GM21723 (cell line): ENCODE measurements at regions not wholly inside any gene's neighbourhood (a gene's known extent, or its start where the extent isn't known, plus 50 kb on each side); places are given as distances from the start of the nearest gene placed in this dataset.
"Not testable (repeated sequence)": the region's sequence is repeated elsewhere in the genome, so short reads cannot be mapped to it uniquely, and the experiment has no call there.

Experiments used
- ATAC-seq: cut with Tn5 transposase; IDR thresholded peaks from one replicate; pipeline ENCODE4 v1.9.1; 2021; ENCODE audit warnings: mild to moderate bottlenecking, moderate library complexity; ENCODE audit not compliant: unreplicated experiment

DNA sequence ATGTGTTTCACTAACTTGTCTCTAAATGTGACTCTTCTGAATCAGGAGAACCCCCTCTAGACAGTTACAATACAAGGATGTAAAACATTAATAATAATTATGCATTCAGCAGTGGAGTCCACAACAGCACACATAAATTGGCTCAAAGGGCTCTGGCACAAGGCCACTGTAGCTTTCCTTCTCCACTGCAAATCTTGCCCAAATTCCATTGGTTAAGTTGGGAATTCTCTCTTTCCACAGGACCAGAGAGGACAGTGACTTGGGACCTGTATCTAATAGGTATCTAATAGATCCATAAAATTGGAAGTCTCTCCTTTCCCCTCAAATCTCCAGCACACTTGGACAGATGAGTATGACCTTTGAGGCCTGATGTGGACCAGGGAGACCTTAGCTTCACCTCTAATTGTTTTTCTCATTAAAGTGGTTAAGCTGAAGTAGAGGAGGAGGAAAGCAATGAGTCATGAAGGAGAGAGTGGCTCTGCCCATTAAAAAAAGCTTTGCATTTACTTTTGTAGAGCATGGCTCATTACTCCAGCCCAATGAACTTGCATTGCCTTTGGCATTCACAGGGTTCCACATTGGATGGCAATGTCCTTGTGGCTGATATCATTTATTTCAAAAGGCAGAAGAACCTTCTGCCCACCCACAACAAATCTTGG lies 72.3 kb upstream of the SH3RF1 start:
- ATAC-seq, result no peak

DNA sequence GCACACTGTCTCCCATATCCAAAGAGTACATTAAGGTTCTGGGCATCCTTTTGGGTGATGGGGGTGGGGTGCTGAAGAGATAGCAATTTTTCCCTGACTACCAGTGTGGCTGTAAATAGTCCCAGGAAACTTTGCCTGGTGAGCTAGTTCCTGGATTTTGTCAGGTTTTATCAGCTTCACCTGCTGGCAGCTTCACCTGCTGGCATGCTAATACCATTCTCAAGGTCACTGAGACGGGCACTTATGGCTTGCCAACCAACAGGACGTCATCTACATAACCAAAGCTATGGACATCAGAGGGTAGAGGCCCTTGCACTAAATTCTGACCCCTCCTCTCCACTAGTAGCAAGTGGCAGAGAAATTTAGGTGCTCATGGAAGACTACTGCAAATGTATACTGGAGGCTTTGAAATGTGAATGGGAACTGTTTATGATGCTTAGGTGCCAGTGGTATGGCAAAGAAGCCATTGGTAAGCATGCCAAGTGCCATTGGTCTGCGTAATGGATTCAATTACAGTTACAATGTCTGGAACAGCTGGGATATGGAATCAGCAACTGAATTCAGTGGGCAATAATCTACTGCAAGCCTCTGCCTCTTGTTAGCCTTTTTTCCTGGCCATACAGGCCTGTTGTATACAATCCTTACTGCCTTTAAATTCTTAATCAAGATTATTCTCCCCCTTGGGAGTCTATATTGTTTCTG lies 71.6 kb upstream of the SH3RF1 start:
- ATAC-seq, result no peak

DNA sequence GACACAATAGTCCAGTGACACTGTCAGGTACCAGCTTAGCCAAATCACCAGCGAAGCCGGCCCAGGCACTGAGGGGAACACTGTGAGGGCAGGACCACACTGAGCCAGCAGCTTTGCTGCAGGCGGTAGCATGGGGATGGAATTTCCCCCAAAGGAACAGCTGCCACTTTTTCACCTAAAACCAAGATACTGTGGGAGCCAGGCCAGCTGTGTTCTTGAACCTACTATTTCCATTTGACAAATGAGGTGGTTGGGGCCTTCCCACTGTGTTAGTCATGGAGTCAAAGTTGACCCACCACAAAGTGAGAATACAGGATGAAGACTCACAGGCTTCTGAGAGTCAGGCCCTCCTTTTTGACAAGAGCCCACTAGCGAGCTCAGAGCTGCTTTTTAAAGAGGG lies 70.7 kb upstream of the SH3RF1 start:
- peak; percentile 77 for ATAC-seq

DNA sequence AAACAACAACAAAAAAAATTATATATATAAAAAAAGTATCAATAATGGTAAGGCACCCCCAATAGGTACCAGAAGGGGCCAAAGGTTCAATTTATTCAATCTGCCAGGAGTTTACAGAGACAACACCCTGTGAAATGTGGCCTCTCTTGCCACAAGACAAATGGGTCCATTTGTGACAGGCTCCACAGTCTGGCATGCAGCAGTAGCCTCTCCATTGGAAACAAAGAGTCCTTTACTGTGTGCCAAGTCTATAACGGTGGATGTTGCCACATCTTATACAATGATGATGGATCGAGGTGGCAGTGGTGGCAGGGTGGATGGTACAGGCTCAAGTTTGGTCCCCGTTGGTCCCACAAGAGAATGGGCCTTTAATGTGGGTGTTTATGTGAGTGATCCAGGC lies 70.1 kb upstream of the SH3RF1 start:
- peak; percentile 16 for ATAC-seq

DNA sequence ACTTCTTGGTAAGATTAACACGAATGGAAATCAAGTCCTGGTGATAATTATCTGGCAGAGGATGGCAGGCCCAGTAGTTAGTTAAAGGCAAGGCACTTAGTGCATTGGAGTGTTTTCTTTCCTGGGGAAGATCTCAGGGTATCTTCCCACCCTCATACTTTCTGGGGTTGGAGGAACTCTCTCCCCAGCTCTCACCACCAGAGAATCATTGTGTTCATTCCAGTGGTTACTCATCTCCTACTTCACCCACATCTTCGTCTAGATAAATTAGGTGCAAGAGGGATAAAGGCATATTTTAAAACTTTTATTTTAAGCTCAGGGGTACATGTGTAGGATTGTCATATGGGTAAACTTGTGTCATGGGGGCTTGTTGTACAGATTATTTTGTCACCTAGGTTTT lies 67.5 kb upstream of the SH3RF1 start:
- no peak for ATAC-seq

DNA sequence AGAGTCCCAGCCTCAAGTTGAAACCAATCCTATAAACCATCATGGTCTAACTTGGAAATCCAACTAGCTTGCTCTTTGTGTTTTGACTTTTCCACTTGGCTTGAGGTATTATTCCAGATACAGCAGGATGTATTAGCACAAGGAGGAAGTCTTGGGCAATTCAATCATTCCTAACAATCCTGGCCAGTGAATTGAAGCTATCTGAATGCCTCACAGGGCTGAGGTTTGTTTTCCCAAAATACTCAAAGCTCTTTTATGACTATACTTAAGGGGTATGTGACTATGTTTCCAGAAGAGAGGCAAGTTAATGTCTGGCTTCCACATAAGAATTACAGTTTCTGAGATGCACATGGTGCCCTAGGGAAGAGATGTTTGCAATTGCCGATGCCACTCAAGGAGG lies 66.8 kb upstream of the SH3RF1 start:
- ATAC-seq, result no peak

DNA sequence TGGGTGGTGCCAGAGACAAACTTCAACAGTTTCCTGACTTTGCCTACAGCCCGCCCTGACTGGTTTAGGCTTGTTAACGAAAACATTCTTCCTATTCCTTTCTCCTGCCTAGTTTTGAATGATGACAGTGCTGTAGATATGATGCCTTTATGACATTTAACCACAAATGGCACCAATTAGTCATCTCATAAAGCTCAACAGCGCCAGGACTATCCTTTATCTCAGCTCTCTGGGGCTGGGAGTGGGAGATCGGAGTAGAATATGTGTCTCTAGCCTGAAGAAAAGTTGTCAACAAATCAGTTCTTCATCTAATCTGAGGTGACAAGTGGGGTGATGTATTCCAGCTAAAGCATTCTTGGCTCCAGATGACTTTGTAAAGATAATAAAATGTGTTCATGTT lies 64.6 kb upstream of the SH3RF1 start:
- ATAC-seq, result no peak

- ATAC-seq, result no peak
These were observed 63.6 kb upstream of the SH3RF1 start for GRCh38 chr4:169334335-169334734.

DNA sequence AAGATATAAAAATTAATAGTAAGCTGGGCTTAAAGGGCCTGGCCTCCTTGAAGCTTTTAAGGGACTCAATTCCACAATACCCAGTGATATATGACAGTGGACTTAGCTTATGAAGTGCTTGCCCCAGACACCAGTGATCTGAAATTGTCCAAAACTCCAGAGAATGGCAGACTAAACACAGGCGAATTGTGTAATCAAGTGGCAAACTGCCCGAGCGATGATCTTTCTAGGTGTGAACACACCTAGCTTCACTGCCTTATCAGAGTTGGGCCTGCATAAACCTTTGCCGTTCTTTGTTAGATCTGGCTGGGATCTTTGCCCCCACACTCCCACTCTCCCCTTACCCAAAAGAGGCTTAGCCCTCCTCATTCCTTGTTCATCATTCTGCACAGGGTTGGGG lies 62.5 kb upstream of the SH3RF1 start:
- no peak for ATAC-seq

GRCh38 chr4:169332583-169332982 lies 61.8 kb upstream of the SH3RF1 start:
- no peak for ATAC-seq

DNA sequence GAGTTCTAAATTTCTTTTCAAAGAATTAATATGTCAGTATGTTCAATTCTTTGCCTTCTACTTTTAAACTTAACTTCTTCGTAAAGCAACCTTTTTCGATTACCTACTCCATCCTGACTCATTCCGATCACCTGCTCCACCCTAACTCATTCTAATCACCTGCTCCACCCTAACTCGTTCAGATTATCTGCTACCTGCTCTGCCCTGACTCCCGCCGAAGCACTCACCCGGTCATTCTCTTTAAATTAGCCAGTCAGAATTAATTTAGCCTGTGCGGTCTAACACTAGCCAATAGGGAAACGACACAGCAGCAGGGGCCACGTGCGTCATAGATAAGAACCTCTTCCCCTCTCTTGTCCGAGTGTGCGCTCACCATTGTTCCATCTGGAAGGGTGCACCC lies 60.1 kb upstream of the SH3RF1 start:
- ATAC-seq, result no peak

DNA sequence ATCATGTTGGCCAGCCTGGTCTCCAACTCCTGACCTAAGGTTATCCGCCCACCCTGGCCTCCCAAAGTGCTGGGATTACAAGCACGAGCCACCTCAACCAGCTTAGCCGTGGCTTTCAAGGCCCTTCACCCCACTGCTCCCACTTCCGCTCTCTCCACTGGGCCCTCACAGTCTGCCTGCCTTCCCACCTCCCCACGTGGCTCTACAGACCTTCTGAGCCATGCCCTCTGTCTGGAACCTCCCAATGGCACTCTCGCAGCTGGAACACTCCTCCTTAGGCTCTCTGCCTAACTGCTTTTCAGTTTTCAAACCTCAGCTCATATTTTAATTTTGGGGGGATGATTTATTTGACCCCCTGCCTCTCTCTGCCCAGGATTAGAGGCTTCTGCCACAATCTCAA lies 59.3 kb upstream of the SH3RF1 start:
- ATAC-seq, result no peak

GRCh38 chr4:169327951-169328350 lies 57.2 kb upstream of the SH3RF1 start:
- no peak for ATAC-seq

DNA sequence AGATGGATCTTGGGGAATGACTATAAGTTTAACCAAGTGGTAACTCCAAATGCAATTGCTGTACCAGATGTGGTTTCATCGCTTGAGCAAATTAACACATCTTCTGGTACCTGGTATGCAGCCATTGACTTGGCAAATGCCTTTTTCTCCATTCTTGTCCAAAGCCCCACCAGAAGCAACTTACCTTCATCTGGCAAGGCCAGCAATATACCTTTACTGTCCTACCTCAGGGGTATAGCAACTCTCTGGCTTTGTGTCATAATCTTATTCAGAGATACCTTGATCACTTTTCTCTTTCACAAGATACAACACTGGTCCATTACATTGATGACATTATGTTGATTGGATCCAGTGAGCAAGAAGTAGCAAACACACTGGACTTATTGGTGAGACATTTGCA lies 53.2 kb upstream of the SH3RF1 start:
- ATAC-seq, result not testable (repeated sequence)

DNA sequence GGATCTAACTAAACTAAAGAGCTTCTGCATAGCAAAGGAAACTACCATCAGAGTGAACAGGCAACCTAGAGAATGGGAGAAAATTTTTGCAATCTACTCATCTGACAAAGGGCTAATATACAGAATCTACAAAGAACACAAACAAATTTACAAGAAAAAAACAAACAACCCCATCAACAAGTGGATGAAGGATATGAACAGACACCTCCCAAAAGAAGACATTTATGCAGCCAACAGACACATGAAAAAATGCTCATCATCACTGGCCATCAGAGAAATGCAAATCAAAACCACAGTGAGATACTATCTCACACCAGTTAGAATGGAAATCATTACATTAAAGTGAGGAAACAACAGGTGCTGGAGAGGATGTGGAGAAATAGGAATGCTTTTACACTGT lies 52.1 kb upstream of the SH3RF1 start:
- not testable (repeated sequence) for ATAC-seq
